Hematopoietic multipotent progenitor cell treated with erythropoietin and hydrocortisone succinate and interleukin-3 and kit ligand, for 17 days (in vitro differentiated cells): ENCODE measurements at regions not wholly inside any gene's neighbourhood (a gene's known extent, or its start where the extent isn't known, plus 50 kb on each side); places are given as distances from the start of the nearest gene placed in this dataset.

Experiments used
- DNase-seq: peaks from one replicate; pipeline ENCODE4 v3.0.0-alpha.2; 2015; ENCODE audit warnings: low spot score

DNA sequence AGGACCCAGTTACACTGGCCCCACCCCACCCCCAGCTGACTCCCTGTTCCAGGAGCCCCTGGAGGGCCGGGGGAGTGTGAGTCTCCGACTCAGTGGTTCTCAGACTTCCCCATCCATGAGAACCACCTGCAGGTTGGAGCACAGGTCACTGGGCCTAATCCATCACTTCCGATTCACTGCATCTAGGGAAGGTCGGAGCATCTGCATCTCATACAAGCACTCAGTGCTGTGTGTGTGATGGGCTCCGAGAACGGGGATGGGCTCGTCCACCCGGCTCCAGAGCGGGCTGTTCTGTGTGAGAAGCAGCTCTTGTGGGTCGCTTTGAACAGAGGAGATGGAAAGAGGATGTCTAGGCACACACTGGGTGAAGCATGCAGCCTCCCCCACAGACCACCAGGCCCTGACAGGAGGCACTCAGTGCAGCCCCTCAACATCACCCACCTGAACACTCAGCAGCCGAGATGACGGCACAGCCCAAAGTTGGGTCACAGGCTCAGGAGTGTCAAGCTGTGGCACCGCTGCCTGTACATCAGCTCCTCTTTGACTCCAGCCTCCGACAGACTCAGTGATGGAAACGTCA lies 541.4 kb downstream of the BRD1 start:
- no peak for DNase-seq

DNA sequence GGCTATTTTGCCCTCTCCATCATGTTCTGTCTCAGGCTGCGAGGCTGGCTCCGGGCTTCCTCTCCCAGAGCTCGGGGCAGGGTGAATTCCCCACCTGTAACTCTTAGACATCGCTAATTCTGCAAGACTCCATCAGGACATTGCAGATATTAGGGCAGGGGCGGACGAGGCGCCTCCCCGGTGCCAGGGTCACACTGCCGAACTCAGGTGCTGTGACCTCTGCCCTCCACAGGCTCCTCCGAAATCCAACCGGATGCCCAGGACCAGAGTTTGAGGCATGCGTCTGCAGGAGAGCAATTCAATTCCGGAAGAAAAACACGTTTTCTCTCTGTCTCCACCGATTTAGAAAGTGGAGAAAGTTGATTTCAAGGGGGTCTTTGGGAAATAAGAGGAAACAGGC lies 542.7 kb downstream of the BRD1 start:
- DNase-seq = no peak

DNA sequence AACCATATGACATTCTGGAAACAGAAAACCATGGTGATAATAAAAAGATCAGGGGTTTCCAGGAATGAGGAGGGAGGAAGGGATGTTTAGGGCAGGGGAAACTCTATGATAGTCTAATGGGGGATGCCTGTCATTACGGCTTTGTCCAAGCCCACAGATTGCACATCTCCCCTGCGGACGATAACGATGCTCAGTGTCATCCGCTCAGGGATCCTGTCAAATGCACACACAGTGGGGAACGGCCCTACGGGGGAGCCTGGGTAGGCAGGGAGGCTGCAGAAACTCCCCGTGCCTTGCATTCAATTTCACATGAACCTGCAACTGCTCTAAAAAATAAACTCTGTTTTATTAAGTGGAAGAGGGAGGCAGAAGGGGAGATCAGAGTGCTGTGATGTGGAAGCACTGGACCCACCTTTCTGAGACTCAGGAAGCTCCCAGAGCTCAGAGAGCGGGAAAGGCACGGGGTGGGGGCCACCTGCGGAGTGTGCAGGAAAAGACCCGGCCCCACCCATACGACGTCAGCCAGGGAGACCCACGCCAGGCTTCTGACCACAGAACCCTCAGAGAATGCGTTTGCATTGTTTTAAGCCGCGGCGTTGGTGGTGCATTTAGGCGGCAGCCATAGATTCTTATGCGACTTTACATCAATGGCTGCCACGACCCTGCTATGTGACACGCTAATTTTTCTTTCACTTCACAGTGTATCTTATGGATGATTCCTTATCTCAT lies 543.5 kb downstream of the BRD1 start:
- no peak for DNase-seq

DNA sequence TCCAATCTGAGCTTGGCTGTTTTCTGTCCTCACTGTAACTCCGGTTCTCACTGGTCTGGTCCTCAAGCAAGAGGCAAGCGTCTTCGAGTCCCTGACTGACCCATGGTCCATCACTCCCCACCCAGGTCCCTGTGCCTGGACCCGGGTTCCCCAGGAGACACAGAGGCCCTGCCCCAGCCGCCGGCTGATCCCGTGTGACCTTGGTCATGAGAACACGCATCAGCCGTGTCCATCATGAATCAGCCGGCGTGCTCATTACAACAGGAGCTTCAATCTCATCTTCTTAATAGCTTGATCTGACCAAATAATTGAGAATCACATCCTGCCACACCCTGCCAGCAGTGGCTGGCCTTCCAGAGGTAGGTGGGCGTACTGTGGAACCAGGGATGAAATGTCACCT lies 545.1 kb downstream of the BRD1 start:
- DNase-seq = no peak

DNA sequence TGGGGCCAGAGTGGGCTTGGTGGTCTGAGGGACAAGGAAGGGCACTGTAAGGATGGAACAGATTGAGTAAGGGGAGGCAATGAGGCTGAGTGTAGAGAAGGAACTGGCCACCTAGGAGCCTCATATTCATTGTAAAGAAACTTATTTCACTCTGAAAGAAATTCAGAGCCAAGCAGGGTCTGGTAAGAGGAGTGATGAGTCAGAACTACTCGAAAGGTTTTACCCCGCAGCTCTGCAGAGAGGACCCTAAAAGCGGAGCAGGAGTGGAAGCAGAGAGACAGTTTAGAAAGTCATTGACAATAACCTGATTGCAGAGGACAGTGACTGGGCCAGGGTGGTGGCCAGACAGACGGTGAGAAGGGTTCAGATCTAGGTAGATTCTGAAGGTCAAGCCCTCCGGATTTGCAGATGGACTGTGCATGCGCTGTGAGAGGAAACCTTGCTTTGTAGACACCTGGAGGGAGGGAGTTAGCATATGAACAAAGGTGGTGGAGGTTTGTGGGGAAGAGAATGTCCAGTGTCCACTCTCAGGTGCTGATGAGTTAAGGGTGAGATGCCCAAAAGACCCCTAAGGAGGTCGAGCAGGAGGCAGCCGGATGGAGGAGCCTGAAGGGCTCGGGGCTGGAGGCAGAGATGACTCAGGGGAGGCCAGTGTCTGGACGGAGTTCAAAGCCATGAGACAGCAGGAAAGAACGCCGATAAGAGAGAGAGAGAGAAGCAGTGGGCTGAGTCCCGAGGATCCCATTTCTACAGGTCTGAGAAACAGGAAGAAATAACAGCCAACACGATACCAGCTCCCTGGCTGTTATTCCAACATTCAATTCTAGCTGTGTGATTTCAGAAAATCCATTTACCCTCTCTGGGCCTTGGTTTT lies 546.0 kb downstream of the BRD1 start:
- no peak for DNase-seq

DNA sequence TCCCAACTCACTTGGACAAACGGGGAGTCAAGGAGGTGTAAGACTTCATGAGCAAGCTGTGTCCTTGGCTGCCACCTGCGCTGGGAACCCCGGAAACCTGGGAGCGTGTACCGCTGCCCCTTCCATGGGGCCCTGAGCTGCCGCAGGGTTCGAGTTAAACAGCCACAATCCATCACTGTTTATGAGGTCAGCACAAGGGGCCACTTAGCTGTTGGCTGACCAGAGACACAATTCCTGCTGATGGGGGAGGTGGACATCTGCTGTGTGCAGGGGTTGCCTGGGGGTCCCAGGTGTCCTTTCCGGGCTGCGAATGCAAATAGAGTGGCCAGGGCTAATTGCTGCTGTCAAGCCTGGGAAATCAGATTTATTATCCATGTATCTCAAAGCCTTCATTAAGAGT lies 549.3 kb downstream of the BRD1 start:
- no peak for DNase-seq

DNA sequence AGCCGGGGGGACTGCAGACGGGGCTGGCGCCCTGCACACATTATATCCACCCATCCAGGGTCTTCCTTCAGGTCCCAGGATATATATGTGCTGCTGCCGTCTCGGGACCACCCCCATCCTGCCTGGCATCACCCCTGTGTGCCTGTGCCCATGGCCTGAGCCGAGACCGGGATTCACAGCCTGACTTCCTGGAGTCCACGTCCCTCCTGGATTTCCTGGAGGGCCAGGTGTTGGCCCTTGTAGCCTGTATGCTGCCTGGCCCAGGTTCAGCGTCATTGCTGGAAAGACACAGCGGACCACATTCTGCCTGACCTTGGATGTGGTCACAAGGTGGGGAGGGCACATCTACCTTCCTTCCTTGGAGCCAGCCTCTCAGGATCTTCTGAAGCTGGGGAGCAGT lies 551.1 kb downstream of the BRD1 start:
- no peak for DNase-seq

DNA sequence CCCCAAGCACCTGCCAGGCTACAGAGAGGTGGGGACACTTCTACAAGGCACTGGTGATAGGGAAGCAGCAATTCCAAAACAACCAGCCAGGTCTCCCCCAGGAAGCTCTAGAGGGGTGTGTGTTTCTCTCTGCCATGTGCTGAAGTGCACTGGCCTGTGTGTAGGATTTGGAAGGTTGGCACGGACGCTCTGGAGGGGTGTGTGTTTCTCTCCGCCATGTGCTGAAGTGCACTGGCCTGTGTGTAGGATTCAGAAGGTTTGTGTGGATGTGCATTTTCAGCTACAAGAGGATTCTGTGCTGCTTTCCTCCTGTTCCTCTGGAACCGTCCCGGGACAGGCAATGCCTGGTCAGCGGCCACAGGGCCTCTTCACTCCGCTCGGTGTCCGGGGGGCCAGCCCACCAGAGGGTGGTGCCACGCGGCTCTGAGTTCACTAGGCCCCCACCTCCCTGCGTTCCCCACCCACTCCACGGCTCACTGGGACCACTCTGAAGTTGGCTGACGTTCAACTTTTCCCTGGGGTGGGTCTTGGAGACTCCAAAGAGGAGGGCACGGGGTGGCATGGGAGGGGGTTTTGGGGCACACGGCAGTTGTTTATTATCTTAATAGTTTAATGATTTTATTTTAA lies 552.8 kb downstream of the BRD1 start:
- no peak for DNase-seq

DNA sequence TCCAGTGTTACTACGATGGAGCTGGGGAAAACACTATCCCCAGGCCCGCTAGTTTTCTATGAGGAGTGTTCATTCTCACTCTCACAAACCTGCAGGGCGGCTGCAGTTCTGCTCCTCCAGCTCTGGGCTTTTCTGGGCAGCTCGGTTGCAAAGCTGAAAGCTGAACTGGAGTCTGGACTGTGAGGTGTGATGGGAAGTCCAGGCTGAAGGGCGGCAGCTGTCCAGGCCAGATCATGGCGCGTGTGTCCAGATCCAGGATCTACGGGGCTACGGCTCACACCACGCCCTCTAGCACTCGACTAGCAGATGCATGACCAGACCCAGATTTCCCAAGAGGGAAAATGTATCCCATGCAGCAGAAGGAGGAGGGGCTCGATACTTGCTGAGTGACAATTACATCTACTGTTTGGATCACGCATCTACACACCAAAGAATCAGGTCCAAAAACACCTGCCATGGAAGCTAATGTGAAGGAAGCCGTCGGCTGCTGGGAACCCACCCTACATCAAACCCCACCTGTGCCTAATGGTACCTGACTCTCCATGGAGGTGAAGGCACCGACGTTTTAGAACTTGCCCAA lies 555.0 kb downstream of the BRD1 start:
- DNase-seq = no peak

DNA sequence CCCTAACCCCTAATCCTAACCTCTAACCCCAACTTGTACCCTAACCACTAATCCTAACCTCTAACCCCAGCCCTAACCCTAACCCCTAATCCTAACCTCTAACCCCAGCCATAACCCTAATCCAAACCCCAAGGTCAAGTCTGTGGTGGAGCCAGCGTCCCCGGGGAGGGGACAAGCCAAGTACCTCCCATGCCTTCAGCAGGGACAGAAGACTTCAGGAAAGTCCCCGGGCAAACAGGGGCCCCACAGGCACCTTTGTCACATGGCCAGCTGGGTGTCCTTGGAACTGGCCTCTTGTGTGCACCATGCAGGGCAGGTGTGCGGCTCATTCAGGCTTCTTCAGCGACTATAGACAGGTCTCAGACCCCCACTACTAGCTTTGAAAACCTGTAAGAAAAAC lies 555.8 kb downstream of the BRD1 start:
- DNase-seq = no peak

DNA sequence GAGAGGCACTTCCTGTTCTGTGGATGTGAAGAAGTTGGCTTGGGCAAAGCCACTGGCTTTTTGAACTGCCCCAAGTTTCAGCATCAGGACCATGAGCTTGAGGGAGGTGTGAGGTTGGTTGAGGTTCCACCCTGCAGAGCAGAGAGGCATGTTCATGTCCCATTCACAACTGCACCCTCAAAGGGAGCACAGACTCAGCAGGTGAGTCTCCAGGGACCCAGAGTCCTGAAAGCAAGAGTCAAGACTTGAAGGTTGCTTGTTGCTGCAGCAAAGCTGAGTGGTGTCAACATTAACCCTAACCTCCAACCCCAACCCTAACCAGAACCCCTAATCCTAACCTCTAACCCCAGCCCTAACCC lies 556.3 kb downstream of the BRD1 start:
- DNase-seq = no peak

DNA sequence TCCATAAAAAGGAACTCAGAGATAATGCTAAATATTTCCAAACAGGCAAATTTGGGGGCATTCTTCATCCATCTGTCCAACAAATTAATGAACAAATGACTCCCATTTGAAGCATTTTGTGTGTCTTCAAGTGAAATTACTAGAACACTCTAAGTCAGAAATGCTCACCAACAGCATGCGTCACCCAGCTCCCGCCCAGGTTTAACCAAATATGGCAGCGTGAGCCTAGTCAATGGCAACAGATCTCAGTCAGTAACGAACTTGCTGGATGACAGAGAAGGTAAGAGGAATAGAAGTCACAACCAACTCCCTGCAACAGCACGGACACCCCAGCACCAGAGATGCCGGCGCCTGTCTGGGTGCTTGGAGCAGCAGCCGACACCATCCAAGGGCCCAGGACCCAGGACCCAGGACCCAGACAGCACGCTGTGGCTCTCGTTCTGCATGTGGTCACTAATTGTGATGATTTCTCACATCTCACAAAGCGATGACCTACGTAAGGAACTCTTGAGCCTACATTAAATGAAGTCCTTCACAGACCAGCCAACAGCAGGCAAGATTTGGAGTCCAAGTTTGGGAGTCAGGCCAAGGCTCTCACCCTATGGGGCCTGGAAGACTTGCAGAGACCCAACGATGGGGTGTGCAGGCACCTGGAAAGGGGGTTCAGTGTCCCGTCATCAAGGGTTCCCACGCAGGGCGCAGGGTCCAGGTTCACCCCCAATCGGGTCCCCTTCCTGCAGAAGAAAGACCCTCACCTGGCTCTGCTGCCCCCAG lies 556.9 kb downstream of the BRD1 start:
- no peak for DNase-seq

DNA sequence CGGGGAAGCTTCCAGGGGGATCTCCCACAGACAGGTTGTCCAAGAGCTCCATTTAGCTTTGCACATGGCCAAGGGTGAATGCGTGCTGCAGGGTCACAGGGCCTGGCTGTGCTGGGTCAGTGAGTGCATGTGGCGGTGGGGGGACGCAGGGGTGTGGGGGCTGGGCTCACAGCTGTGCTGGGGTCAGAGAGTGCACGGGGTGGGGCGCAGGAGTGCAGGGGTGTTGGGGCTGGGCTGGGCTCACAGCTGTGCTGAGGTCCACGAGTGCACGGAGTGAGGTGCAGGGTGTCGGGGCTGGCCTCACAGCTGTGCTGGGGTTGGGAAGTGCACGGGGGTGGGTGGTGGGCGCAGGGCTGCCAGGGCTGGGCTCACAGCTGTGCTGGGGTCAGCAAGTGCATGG lies 557.7 kb downstream of the BRD1 start:
- no peak for DNase-seq

DNA sequence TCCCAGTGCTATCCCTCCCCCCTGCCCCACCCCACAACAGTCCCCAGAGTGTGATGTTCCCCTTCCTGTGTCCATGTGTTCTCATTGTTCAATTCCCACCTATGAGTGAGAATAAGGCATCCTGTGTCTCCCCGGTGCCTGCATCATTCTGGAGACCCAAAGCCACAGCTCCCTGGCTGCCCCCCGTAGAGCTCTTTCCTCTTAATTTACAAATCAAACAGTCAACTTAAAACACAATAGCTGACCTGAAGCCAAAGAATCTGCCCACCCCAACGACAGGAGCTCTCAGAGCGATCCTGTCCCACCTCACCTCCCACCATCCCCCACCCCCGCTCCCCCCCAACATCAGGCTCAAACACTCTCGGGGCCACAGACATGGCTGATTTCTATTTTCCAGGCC lies 558.3 kb downstream of the BRD1 start:
- no peak for DNase-seq

DNA sequence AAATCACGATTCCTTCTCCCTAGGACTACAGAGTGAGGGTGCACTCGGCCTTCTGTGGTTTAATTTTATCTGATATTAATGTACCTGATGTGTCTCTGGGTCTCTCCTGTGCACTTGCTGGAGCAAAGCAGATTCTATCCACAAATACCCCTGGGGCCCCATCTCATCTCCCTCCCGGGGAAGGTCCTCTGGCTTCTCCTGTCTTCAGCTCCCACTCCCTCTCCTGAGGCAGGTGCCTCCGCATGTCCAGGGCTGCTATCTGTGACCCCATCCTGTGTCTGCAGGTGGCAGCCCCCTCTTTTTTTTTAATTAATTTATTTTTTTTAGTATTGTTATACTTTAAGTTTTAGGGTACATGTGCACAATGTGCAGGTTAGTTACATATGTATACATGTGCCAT lies 558.7 kb downstream of the BRD1 start:
- no peak for DNase-seq

DNA sequence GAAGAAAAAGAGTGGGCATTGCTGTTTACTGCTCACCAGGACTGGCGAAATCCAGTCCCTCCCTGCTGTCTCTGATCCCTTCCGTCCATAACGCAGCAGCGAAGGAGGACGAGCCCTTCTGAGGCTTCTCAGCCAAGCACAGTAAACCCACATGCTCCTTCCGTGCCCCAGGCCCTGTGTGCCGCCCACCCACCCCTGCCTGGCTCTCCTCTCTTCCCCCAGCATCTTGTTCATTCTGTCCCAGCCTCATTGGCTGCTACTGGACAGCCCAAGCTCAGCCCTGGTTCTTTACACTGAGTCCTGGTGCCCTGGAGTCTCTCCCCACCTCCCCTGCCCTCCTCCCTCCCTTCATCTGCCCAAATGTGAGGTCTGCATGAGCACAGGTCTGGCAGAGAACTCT lies 559.7 kb downstream of the BRD1 start:
- no peak for DNase-seq

DNA sequence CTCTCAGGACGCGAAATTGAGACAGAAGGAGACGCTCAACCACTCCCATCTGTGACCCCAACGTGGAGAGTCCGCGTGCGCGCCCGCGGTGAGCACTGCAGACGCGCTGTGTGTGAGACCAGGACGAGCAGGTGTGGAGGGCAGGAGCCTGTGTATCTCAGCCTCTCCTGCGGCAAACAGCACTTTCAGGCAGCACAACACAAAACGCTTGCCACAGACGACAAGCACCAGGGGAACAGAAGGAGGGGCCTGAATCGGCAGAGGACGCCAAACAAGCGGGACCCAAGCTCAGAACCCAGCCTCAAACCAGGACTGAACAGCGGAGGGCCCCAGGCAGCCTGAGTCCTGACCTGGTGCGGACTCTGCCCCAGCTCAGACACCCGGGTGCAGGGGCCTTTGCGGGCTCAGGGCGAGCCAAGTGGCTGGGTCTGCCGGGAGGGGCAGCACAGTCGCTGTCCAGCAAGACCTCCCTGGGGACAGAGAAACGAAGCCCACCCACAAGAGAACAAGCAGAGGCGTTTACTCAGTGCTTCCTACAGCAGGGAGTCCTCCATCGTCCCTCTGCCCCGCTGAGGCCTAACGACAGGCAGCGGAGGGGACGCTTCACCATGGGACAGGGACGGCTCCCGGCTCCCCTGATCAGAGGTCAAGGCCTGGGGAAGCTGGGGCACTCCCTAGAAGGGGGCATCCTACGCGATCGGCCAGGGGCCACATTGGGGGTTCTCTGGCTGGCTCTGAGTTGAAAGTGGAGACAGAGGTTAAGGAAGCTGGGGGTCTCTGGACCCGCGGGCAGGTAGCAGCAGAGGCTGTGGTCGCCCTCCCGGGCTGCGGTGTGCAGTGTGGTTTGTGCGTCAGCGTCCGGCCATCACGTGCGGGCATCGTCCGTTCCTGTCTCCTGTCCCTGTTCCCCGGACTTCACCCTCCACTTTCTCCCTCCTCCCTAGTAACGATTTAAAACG lies 560.8 kb downstream of the BRD1 start:
- no peak for DNase-seq

DNA sequence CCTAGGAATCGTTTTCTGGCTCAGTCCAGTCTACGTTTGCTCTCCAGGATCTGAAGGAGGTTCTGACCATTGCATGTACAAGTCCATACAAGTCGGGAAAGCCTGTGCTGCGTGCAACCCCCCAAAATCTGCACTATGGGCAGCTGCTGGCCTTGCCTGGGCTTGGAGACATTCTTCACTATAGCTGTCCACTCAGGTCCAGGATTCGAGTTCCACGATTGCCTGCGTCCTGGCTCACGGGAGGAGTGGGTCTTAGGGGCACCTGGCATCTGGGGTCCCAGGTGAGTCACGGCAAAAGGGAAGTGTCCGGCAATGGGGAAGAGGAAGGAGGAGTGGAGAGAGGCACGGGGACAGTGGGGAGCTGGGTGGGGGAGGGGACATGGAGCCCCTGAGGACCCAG lies 563.0 kb downstream of the BRD1 start:
- no peak for DNase-seq

DNA sequence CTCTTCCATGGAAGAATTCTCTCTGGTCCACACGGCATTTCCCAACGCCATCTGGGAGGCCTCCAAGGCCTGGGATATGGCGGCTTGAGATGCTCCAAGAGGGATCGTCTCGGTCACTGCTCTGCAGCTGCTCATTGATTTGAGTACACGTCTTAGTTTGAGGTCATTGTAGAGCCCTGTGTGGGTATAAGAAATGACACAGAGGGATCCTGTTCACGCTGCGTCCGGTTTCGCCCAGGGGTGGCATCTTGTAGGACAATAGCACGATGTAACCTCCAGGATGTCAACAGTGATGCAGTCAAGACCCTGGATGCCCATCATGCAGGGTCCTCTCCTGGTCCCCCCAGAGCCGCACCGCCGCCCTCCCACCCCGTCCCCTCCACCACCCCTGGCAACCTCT lies 564.6 kb downstream of the BRD1 start:
- DNase-seq = no peak

DNA sequence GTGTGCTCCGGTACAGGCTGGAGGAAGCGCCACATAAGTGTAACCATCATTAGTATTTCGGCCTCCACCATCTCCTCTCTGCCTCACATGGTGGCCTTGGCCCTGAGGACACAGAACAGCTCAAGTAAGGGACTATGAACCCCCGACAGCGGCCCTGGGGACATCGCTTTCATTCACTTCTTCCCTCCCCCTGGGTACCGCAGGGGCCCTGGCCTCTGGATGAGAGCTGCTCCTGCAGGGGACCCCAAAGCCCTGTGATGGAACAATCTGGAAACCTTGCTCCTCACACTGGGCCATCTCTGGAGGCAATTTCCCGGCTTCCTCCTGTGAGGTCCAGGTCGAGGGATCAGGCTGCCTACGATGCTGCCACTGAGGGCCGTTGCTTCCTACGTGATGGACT lies 565.5 kb downstream of the BRD1 start:
- DNase-seq = no peak

DNA sequence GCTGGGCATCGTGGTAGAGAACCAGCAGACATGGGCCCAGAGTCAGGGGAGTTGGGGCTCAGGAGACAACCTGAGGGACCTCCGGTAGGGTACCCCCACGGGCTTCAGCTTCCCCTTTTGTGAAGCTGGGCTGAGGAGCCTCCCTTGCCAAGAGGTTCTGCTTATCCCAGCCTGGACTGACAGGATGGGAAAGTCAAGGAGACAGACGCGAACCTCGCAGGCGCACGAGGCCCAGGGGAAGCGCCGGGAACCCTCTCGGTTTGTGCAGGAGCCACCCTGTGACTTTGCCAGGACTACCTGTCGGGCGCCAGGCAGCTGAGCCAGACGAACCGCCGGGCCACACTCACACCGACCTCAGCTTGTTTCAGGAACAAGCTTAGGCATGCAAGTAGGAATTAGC lies 566.1 kb downstream of the BRD1 start:
- DNase-seq = no peak
